ENCODE measurements at regions not wholly inside any gene's neighbourhood (a gene's known extent, or its start where the extent isn't known, plus 50 kb on each side); places are given as distances from the start of the nearest gene placed in this dataset.

- DNase-seq (ENCODE audit: low read depth in 2 of 2), result no peak
Measured at GRCh38 chr4:154088741-154089140, 299.9 kb upstream of the SFRP2 start.

GRCh38 chr4:154086247-154086646, 297.4 kb upstream of the SFRP2 start:
- DNase-seq (ENCODE audit: low read depth in 2 of 2), result no peak

- DNase-seq (ENCODE audit: low read depth in 2 of 2), result no peak
Measured at GRCh38 chr4:154084864-154085263, 296.0 kb upstream of the SFRP2 start.

- no peak for DNase-seq (ENCODE audit: low read depth in 2 of 2)
Measured at GRCh38 chr4:154082760-154083535, 294.1 kb upstream of the SFRP2 start.

GRCh38 chr4:154081391-154081790, 292.5 kb upstream of the SFRP2 start:
- no peak for DNase-seq (ENCODE audit: low read depth in 2 of 2)

DNA sequence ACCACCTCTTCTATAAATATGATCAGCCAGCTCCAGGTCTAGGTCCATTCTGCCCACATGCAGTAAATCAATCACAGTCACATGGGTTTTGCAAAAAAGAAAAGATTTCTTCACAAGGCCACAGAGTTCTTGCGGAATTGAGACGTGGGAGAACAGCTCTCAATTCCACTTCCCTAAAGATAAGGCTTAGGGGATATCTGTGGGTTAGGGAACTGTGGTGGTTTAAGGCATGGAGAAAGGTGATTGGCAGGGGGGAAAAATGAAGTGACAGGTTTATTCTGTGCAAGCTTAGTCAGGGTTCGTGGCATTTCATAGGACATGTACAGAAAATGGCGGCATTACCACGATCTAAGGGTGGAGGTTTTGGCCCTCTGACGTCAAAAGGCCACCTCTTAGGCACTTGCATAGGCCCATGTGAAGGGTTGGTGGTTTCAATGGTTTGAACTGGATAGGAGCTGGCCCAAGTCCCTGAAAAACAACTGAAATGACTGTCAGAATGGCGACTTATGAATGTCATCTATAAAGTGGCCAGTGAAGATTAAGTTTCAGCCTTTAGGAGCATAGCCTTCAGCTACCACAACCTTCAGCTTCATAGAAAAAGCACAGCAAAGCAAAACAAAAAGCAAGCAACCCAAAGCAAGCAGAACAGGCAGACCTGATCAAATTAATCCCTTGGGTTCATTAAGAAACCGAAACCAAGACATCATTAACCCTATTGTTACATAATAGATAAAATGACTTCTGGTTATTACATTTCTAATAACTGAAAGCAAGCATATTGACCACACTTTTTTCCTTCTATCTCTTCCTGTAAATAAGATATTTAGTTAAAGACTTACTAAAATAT, 289.8 kb upstream of the SFRP2 start:
- no peak for DNase-seq (ENCODE audit: low read depth in 2 of 2)

DNA sequence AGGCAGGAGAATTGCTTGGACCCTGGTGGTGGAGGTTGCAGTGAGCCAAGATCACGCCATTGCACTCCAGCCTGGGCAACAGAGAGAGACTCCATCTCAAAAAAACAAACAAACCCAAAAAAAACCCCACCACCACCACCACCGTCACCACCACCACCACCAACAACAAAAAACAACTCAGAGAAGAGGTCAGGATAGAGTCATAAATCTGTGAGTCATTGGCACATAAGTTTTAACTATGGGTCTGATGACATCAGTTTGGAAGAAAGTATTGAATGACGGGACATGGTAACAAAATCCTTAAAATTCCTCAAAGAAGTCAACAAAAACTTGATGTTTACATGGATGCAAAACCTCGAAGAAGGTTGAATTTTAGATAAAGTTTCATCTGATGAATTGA, 288.0 kb upstream of the SFRP2 start:
- DNase-seq (ENCODE audit: low read depth in 2 of 2), result no peak

- no peak for DNase-seq (ENCODE audit: low read depth in 2 of 2)
Measured at GRCh38 chr4:154073107-154073822, 284.4 kb upstream of the SFRP2 start.

GRCh38 chr4:154067786-154068185, 278.9 kb upstream of the SFRP2 start:
- no peak for DNase-seq (ENCODE audit: low read depth in 2 of 2)

- no peak for DNase-seq (ENCODE audit: low read depth in 2 of 2)
Measured at GRCh38 chr4:154065368-154065767, 276.5 kb upstream of the SFRP2 start.

DNA sequence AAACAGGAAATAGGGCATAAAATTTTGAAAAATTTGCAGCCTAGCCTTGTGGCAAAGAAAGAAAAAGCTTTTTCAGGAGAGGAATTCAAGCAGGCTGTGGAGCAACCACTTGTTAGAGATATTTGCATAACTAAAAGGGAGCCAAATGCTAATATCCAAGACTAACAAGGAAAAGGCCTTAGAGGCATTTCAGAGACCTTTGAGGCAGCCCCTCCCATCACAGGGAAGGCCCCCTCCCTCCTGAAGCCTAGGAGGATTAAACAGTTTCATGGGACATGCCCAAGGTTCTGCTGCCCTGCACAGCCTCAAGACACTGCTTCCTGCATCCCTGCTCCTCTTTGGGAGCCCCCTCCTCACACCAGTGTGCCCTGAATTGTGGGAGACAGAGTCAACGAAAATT, 275.4 kb upstream of the SFRP2 start:
- no peak for DNase-seq (ENCODE audit: low read depth in 2 of 2)

GRCh38 chr4:154049457-154050181, 260.7 kb upstream of the SFRP2 start:
- DNase-seq (ENCODE audit: low read depth in 2 of 2), result no peak

- DNase-seq (ENCODE audit: low read depth in 2 of 2), result no peak
Measured at GRCh38 chr4:154047733-154048132, 258.9 kb upstream of the SFRP2 start.

- DNase-seq (ENCODE audit: low read depth in 2 of 2), result no peak
Measured at GRCh38 chr4:154044742-154045485, 256.0 kb upstream of the SFRP2 start.

- no peak for DNase-seq (ENCODE audit: low read depth in 2 of 2)
Measured at GRCh38 chr4:154044108-154044531, 255.2 kb upstream of the SFRP2 start.

- no peak for DNase-seq (ENCODE audit: low read depth in 2 of 2)
Measured at GRCh38 chr4:154041640-154042039, 252.8 kb upstream of the SFRP2 start.

DNA sequence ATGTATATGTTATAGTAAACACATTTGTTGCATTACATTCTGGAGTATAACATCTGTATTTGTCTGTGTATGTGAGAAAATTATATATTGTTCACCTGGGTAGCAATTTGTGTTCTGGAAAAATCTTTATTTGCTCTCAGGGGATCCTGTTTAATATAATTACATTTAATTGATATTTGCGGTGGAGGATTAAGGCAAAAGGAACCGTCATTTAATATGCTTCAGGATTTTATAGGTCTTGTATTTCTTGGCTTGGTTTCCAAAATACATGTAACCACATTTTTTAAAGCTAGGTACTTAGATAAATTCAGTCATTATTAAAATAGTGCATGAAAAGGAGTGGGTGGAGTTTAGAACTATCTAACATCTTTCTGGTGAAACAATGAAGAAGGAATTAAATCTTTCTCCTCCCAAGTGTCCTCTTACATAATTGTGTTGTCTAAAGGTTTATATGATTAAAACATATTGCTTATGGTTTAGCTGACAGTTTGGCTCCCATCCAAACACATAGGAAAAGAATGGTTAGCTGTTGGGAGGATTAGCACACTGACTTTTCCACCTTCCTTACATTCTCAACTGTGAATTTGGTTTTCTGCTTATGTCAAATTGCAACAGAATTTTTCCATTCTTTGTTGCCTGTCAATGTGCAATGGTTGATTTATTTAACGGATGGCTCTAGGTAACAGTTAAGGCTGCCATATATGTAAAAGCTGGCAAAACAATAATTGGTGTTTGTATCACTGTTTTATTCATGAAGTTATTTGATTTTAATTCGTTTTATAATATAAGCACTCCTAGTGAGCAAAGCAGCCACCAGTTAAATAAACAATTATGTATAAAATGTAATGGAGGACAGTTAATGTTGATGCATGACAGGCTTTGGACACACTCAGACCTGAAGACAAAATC, 250.8 kb upstream of the SFRP2 start:
- DNase-seq (ENCODE audit: low read depth in 2 of 2), result no peak

DNA sequence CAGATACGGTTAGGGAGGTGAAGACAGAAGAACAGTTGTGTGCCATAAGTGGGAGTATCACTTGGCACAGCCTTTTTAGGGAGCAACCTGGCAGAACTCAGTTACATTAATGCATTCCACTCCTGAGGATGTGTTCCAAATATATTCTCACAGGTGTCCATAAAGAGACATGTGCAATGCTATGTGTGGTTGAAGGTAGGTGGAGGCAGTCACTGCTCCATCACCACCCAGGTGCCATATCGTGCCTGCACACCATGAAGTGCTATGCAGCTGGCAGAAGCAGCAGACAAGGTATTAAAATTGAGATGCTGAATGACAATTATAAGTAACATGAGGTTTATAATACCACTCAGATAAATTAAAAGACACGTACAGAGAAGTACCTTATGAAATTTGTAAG, 248.0 kb upstream of the SFRP2 start:
- no peak for DNase-seq (ENCODE audit: low read depth in 2 of 2)

GRCh38 chr4:154035341-154035740, 246.5 kb upstream of the SFRP2 start:
- DNase-seq (ENCODE audit: low read depth in 2 of 2), result no peak

GRCh38 chr4:154033921-154034320, 245.0 kb upstream of the SFRP2 start:
- DNase-seq (ENCODE audit: low read depth in 2 of 2), result no peak
